ENCODE measurements at regions not wholly inside any gene's neighbourhood (a gene's known extent, or its start where the extent isn't known, plus 50 kb on each side); places are given as distances from the start of the nearest gene placed in this dataset.
"Not testable (repeated sequence)": the region's sequence is repeated elsewhere in the genome, so short reads cannot be mapped to it uniquely, and the experiment has no call there.

DNA sequence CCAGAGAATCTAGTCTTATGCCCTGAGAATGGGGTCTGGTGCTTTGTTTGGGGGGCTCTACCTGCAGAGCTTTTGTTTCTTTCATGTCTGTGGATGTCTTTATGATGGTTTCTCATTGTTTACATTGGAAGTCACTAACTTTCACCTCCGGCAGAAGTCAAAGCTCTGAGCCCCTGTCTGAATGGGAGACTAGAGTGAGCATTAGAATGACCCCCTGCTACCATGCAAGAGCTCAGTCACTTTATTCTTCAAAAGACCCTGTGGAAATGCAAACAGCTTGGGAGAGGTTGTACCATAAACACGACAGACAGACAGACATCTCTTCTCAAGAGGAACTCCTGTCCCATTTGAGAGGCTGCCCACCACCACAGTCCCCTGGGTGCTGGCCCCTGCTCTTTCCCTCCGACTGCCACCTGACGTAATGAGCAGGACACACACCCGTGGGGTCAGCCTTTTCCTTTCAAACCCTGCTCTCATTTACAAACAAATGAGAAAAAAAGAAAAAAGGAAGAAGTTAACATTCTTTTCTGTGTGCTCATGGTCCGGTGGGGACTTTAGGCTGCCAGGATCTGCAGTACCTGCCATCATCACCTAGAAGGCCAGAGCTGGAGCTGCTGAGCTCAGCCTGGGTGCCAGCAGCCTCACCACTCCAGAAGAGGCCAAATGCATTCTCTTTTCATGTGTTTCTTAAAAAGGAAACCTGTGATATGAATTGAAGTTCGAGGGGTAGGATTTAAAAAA, 91.6 kb downstream of the FZD1 start:
- H3K27ac ChIP-seq (ENCODE audit: low read depth, low read length) = no peak overlapping the region
- H3K36me3 ChIP-seq (ENCODE audit: insufficient read depth, low read length) = no peaks in the 10 kb centered on the region
- H3K4me3 ChIP-seq (ENCODE audit: low read depth, low read length) = no peak overlapping the region
- H2AFZ ChIP-seq (ENCODE audit: low read length, unreplicated experiment) = no peak overlapping the region
- peaks cover 6% of the 10 kb centered on the region; the same call in 1 of the 2 replicates for H3K27me3 ChIP-seq (ENCODE audit: insufficient read depth, low read length)
- peaks cover 7% of the 10 kb centered on the region for H3K4me1 ChIP-seq (ENCODE audit: control insufficient read depth, insufficient read depth, low read length, unreplicated experiment)
- no peaks in the 10 kb centered on the region for H3K79me2 ChIP-seq (ENCODE audit: control insufficient read depth, insufficient read depth, low read length, unreplicated experiment)

DNA sequence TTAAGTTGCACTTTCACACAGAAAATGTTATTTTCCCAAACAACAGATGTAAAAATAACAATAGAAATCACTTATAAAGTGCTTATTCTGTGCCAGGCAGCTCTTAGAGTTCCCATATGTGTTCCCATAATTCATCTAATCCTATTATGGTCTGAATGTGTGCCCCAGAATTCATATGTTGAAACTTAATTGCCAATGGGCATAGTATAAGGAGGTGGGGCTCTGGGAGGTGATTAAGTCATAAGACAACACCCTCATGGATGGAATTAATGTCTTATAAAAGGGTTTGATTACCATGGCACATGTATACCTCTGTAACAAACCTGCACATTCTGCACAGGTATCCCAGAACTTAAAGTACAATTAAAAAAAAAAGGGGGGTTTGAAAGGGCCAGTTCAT, 92.7 kb downstream of the FZD1 start:
- Histone ChIP-seq H3K36me3 (ENCODE audit: insufficient read depth, low read length) (no peaks in the 10 kb centered on the region), H3K79me2 (ENCODE audit: control insufficient read depth, insufficient read depth, low read length, unreplicated experiment) (no peaks in the 10 kb centered on the region), H3K4me1 (ENCODE audit: control insufficient read depth, insufficient read depth, low read length, unreplicated experiment) (peaks cover under 1% of the 10 kb centered on the region), H2AFZ (ENCODE audit: low read length, unreplicated experiment) (no peak overlapping the region), H3K27ac (ENCODE audit: low read depth, low read length) (no peak overlapping the region), H3K4me3 (ENCODE audit: low read depth, low read length) (no peak overlapping the region), H3K27me3 (ENCODE audit: insufficient read depth, low read length) (peaks cover 6% of the 10 kb centered on the region; the same call in 1 of the 2 replicates)

DNA sequence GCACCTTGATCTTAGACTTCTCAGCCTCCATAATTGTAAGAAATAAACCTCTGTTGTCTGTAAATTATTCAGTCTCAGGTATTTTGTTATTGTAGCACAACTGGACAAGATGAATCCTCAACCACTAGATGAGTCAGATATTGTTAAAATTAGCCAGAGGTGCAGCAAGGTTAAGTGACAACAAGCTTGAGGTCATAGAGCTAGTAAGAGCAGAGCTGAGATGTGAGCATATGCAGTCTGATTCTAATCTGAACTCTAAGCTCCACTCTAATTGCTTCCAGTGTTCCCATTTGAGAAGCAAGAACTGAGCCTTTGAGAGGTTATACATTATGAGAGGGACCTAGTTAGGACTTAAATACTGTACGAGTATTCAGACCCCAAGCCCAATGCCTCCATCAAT, 93.1 kb downstream of the FZD1 start:
- H3K4me1 ChIP-seq (ENCODE audit: control insufficient read depth, insufficient read depth, low read length, unreplicated experiment) = no peaks in the 10 kb centered on the region
- H3K27me3 ChIP-seq (ENCODE audit: insufficient read depth, low read length) = peaks cover 6% of the 10 kb centered on the region; the same call in 1 of the 2 replicates
- H3K36me3 ChIP-seq (ENCODE audit: insufficient read depth, low read length) = no peaks in the 10 kb centered on the region
- no peak overlapping the region for H3K4me3 ChIP-seq (ENCODE audit: low read depth, low read length)
- H2AFZ ChIP-seq (ENCODE audit: low read length, unreplicated experiment) = no peak overlapping the region
- no peak overlapping the region for H3K27ac ChIP-seq (ENCODE audit: low read depth, low read length)
- H3K79me2 ChIP-seq (ENCODE audit: control insufficient read depth, insufficient read depth, low read length, unreplicated experiment) = no peaks in the 10 kb centered on the region

DNA sequence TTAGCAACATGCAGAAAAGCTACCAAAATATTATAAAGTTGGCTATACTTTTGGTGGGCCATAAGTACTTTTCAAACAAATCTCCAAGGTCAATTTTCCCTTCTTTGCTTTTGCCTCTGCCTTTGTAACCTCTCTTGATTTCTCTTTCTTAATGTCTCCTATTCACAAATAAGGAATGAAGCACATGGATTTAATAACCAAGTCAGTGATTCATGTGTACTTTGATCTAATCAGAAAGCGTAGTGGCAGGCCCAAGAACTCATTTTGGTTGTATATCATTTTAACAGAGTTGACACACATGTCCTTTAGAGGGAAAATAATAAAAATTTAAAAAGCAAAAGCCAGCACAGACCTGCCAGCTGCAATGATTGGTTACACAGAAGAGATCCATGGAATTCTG, 93.7 kb downstream of the FZD1 start:
- Histone ChIP-seq H3K4me3 (ENCODE audit: low read depth, low read length) (no peak overlapping the region), H3K4me1 (ENCODE audit: control insufficient read depth, insufficient read depth, low read length, unreplicated experiment) (no peaks in the 10 kb centered on the region), H3K79me2 (ENCODE audit: control insufficient read depth, insufficient read depth, low read length, unreplicated experiment) (no peaks in the 10 kb centered on the region), H3K36me3 (ENCODE audit: insufficient read depth, low read length) (no peaks in the 10 kb centered on the region), H2AFZ (ENCODE audit: low read length, unreplicated experiment) (no peak overlapping the region), H3K27me3 (ENCODE audit: insufficient read depth, low read length) (peaks cover 6% of the 10 kb centered on the region; the same call in 1 of the 2 replicates), H3K27ac (ENCODE audit: low read depth, low read length) (no peak overlapping the region)

DNA sequence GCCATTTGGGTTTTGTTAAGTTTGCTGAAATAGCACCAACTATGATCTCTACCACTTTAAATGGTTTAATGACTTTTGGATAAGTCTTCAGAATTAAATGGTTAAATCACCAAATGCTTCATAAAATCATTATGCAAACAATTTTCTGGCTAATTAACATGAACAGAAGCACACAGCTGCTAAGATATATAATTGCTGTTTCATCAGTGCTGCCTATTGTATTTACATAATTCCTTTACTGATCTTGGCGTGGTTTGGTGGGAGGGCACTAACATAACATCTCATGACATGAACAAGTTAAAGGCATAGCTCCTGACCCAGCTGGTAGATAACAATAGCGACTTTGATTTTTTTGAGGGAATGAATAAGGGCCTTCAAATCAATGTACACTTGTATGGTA, 94.1 kb downstream of the FZD1 start:
- Histone ChIP-seq H3K4me3 (ENCODE audit: low read depth, low read length) (no peak overlapping the region), H3K27ac (ENCODE audit: low read depth, low read length) (no peak overlapping the region), H3K79me2 (ENCODE audit: control insufficient read depth, insufficient read depth, low read length, unreplicated experiment) (no peaks in the 10 kb centered on the region), H3K36me3 (ENCODE audit: insufficient read depth, low read length) (no peaks in the 10 kb centered on the region), H3K4me1 (ENCODE audit: control insufficient read depth, insufficient read depth, low read length, unreplicated experiment) (no peaks in the 10 kb centered on the region), H3K27me3 (ENCODE audit: insufficient read depth, low read length) (peaks cover 6% of the 10 kb centered on the region; the same call in 1 of the 2 replicates), H2AFZ (ENCODE audit: low read length, unreplicated experiment) (no peak overlapping the region)

DNA sequence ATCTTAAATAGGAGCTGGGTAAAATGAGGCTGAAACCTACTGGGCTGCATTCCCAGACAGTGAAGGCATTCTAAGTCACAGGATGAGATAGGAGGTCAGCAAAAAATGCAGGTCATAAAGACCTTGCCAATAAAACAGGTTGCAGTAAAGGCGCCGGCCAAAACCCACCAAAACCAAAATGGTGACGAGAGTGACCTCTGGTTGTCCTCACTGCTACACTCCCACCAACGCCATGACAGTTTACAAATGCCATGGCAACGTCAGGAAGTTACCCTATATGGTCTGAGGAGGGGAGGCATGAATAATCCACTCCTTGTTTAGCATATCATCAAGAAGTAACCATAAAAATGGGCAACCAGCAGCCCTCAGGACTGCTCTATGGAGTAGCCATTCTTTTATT, 100.9 kb downstream of the FZD1 start:
- not testable (repeated sequence) for H3K4me1 ChIP-seq (ENCODE audit: control insufficient read depth, insufficient read depth, low read length, unreplicated experiment); H3K4me3 ChIP-seq (ENCODE audit: low read depth, low read length); H3K79me2 ChIP-seq (ENCODE audit: control insufficient read depth, insufficient read depth, low read length, unreplicated experiment); H3K36me3 ChIP-seq (ENCODE audit: insufficient read depth, low read length); H3K27ac ChIP-seq (ENCODE audit: low read depth, low read length); H2AFZ ChIP-seq (ENCODE audit: low read length, unreplicated experiment); H3K27me3 ChIP-seq (ENCODE audit: insufficient read depth, low read length)

DNA sequence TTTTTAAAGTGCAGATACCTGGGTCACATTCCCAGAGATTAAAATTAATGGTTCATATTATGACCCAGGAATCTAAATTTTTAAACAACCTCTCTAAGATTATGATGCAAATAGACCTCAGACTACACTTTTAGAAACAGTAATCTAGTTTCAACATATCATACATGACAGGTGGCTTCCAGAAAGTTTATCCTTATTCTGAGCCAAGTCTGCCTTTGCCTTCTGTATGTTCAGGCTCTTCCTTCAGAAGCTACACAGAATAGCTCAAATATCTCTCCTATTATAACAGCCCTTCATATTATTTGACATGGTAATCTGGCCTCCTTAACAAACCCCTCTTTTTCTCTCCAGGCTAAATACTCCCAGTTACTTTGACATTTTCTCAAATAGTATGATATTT, 101.9 kb downstream of the FZD1 start:
- Histone ChIP-seq H3K36me3 (ENCODE audit: insufficient read depth, low read length) (no peaks in the 10 kb centered on the region), H2AFZ (ENCODE audit: low read length, unreplicated experiment) (no peak overlapping the region), H3K4me3 (ENCODE audit: low read depth, low read length) (no peak overlapping the region), H3K4me1 (ENCODE audit: control insufficient read depth, insufficient read depth, low read length, unreplicated experiment) (no peaks in the 10 kb centered on the region), H3K79me2 (ENCODE audit: control insufficient read depth, insufficient read depth, low read length, unreplicated experiment) (no peaks in the 10 kb centered on the region), H3K27ac (ENCODE audit: low read depth, low read length) (no peak overlapping the region), H3K27me3 (ENCODE audit: insufficient read depth, low read length) (no peaks in the 10 kb centered on the region)

DNA sequence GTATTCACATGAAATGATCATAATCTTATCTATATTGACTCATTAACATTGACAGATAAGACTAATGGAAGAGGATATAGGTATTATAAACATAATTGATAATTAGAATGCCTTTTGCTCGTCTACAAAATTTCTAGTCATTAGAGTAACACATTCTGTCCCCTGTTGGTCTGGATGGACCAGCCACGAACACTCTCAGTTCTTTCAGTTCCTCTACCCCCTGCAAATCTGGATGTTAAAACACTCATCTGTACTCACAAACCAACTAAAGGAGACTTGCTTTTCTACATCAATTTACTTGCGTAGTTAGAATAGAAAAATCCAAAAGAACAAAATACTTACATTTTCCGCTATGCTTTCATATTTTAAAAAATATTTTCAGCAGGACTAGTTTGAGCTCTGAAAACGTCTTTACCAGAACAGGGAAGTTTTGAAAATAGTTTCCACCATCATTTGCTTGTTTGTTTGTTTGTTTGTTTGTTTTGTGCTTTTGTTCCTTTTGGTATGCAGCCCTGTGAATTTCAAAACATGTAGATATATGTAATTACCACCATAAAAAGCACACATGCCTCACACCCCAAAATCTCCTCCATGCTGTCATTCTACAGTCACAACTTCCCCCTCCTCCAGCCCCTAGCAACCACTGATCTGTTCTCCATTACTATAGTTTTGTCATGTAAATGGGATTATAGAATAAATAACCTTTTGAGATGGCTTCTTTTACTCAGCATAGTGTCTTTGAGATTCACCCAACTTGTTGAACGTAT, 103.8 kb downstream of the FZD1 start:
- Histone ChIP-seq H2AFZ (ENCODE audit: low read length, unreplicated experiment) (no peak overlapping the region), H3K27me3 (ENCODE audit: insufficient read depth, low read length) (no peaks in the 10 kb centered on the region), H3K27ac (ENCODE audit: low read depth, low read length) (no peak overlapping the region), H3K4me1 (ENCODE audit: control insufficient read depth, insufficient read depth, low read length, unreplicated experiment) (peaks cover under 1% of the 10 kb centered on the region), H3K4me3 (ENCODE audit: low read depth, low read length) (no peak overlapping the region), H3K36me3 (ENCODE audit: insufficient read depth, low read length) (no peaks in the 10 kb centered on the region), H3K79me2 (ENCODE audit: control insufficient read depth, insufficient read depth, low read length, unreplicated experiment) (no peaks in the 10 kb centered on the region)

DNA sequence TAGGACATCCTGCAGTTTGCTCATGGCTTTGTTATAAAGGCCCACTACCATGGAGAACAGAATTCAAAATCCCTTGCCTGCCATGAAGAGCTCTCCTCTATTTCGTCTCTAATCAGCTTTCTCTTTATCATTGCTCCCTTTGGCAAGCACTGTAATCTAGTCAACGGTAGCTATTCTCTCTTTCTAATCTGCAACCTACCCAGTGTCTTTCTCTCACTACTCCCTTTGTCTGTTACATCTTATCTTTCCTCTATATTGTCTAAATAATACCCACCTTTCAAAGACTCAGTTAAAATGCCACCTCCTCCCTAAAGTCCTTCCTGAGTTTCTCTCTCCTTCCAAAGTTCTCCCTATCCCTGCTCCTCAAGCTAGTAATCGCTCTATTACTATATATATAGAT, 108.1 kb downstream of the FZD1 start:
- Histone ChIP-seq H3K79me2 (ENCODE audit: control insufficient read depth, insufficient read depth, low read length, unreplicated experiment) (no peaks in the 10 kb centered on the region), H3K4me3 (ENCODE audit: low read depth, low read length) (no peak overlapping the region), H3K4me1 (ENCODE audit: control insufficient read depth, insufficient read depth, low read length, unreplicated experiment) (peaks cover 7% of the 10 kb centered on the region)

DNA sequence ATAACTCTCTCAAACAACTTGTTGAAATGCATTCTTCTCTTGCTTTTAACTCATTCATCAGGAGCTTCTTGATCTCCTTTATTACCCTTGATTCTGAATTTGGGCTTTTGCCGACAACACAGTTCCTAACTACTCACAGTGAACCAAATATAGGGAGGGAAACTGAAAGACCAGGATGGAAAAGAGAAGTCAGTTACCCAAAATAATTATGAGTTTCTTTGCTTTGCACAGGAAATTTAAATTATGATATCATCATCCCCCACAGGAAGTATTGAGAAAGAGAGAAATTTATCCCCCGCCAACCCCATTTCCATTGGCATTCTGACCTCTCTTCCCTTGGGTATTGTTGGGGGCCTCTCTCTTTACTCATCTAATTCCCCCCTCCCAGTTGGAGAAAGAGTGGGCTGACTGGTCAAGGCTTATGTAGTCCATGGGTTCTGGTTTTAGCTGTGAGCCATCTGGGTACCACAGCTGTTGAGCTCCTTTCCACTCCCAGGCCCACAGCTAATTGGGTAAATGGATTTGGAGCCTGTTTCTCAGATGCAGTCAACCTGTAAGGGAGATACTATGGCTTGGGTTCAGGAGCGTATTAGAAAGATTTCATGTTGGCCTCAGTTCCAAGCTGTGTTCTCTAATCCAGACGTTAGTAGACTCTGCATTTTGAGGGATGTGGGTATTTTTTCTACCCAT, 109.0 kb downstream of the FZD1 start:
- Histone ChIP-seq H2AFZ (ENCODE audit: low read length, unreplicated experiment) (no peak overlapping the region), H3K4me1 (ENCODE audit: control insufficient read depth, insufficient read depth, low read length, unreplicated experiment) (peaks cover 7% of the 10 kb centered on the region), H3K36me3 (ENCODE audit: insufficient read depth, low read length) (no peaks in the 10 kb centered on the region), H3K79me2 (ENCODE audit: control insufficient read depth, insufficient read depth, low read length, unreplicated experiment) (no peaks in the 10 kb centered on the region), H3K27me3 (ENCODE audit: insufficient read depth, low read length) (no peaks in the 10 kb centered on the region), H3K27ac (ENCODE audit: low read depth, low read length) (no peak overlapping the region), H3K4me3 (ENCODE audit: low read depth, low read length) (no peak overlapping the region)

More for the DNA sequence above, 108.1 kb downstream of the FZD1 start:
- Histone ChIP-seq H3K27ac (ENCODE audit: low read depth, low read length) (no peak overlapping the region), H3K27me3 (ENCODE audit: insufficient read depth, low read length) (no peaks in the 10 kb centered on the region), H2AFZ (ENCODE audit: low read length, unreplicated experiment) (no peak overlapping the region), H3K36me3 (ENCODE audit: insufficient read depth, low read length) (no peaks in the 10 kb centered on the region)
